GM21515 (cell line): ENCODE measurements at regions not wholly inside any gene's neighbourhood (a gene's known extent, or its start where the extent isn't known, plus 50 kb on each side); places are given as distances from the start of the nearest gene placed in this dataset.
A peak's percentile ranks its signal among the peaks of the same experiment; 100 is the strongest.

Source experiments
- ATAC-seq: cut with Tn5 transposase; IDR thresholded peaks from one replicate; pipeline ENCODE4 v1.9.1; 2021; ENCODE audit not compliant: unreplicated experiment

DNA sequence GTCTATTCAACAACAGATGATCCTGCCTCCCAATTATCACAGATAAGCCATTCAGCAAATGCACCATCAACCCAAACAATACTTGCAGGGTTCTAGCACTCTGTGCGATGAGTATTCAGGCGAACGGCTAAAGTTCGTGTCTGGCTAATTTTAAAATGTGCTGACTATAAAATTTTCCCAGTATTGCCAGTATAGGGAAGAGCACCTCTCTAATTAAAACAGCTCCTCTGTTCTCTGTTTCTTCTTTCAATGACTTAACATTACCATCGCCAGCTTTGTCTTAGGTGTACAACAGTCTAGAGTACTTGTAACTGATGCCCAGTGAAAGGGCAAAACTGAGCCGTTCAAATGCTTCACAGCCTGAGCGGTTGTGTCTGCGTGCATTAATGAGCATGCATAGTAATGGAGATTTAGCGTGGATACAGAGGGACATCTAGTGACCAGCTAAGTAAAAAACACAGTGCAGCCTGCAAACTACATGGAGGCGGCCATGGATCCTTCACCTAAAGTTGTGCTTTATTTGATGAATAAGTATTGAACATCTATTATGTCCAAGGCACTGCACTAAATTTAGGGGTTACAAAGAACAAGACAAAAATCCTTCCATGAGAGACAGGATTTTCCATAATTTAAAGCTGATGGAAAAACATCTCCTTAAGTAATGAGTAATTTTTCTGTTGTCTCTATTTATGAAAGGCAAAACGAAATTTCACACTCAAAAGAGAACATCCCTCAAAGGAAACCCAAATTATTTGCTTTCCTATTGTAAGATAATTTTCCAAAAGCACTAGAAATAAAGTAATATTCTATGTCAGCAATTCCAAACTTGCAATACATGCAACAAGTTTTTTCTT is 120.0 kb downstream of the SETD4 start:
- ATAC-seq, result no peak

- ATAC-seq, result no peak
These were observed 121.9 kb downstream of the SETD4 start for GRCh38 chr21:35938446-35938845.

- ATAC-seq, result no peak
These were observed 126.9 kb downstream of the SETD4 start for GRCh38 chr21:35933466-35933865.

GRCh38 chr21:35932232-35932911 is 128.0 kb downstream of the SETD4 start:
- peak; percentile 86 for ATAC-seq

GRCh38 chr21:35929901-35930300 is 130.4 kb downstream of the SETD4 start:
- no peak for ATAC-seq

- no peak for ATAC-seq
These were observed 133.1 kb downstream of the SETD4 start for GRCh38 chr21:35927262-35927661.

- ATAC-seq, result no peak
These were observed 134.2 kb downstream of the SETD4 start for GRCh38 chr21:35926003-35926740.

- no peak for ATAC-seq
These were observed 134.8 kb downstream of the SETD4 start for GRCh38 chr21:35925497-35925896.

DNA sequence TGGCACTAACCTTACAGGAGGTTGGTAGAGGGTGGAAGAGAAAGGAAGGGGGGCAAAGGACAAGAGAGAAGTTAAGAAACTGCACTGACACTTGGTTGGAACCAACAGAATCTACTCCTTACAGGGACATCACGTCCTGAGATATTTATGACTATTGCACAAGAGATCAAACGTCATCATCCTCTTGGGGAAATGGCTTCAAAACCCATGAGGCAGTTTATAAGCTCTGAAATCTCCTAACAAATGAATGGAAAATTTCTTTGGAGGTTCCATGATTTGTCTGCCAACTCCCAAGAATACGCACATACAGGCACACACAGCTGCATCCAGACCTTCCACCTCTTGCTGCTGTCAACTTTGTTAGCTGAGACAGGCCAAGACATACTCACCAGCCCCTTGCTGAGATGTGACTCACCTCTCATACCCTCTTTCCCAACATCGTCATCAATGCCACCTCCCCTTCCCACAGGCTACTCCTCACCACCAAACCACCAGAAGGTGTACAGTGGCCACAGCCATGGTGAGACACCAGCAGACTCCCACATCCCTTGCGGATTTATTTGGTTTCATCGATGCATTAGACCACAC is 135.5 kb downstream of the SETD4 start:
- no peak for ATAC-seq

DNA sequence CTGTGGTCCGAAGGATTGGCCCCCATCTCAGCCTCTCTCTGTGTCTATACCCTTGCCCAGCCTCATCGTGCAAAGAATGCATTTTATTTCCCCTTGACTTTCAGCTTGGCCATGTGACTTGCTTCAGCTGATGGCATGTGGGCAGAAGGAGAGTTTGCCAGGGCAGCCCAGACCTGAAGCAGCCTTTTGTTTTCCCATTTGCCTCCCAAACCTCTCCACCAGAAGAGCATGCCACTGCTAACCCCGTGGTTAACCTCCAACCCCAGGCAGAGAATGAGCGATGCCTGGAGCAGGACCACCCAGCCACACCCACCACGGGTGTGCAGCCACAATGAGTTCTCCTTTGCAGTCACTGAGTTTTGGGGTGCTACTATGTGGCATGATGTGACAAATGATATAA is 136.4 kb downstream of the SETD4 start:
- ATAC-seq, result no peak

DNA sequence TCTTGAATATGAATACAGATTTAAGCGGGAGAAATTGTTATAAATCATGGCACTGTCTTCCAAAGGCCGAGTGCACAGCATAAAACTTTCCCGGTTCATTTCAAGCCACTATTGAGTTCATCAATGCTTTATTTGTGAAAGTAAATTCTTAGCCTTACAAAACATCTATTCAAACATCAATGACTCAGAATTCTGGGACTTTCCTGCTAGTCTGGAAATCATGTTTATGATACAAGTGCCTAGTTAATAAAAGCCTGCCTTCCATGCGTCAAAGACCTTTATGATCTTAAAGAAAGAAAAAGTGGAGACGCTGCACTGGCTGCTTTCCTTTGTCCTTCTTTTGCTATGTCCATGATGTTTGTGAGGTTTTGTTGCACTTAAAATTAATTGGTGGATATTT is 137.7 kb downstream of the SETD4 start:
- no peak for ATAC-seq

- no peak for ATAC-seq
These were observed 138.9 kb downstream of the SETD4 start for GRCh38 chr21:35921471-35921870.

DNA sequence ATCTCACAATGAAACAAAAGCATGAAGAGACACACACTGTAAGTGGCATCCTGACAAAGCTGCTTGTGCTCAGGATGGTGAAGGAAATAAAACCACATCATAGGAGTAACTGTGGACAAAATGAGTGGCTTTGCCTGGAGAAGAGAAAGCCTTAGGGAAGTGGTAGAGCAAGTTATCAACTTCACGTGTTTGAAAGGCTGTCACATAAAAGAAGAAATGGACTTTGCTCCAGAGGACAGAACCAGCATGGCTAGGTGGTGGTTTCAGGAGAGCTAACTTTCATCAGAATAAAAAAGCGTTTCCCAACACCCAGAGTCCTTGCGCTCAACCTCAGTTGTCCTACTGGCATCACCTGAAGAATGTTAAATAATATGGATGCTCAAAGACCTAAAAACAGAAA is 139.9 kb downstream of the SETD4 start:
- no peak for ATAC-seq

- no peak for ATAC-seq
These were observed 145.3 kb downstream of the SETD4 start for GRCh38 chr21:35915030-35915429.

DNA sequence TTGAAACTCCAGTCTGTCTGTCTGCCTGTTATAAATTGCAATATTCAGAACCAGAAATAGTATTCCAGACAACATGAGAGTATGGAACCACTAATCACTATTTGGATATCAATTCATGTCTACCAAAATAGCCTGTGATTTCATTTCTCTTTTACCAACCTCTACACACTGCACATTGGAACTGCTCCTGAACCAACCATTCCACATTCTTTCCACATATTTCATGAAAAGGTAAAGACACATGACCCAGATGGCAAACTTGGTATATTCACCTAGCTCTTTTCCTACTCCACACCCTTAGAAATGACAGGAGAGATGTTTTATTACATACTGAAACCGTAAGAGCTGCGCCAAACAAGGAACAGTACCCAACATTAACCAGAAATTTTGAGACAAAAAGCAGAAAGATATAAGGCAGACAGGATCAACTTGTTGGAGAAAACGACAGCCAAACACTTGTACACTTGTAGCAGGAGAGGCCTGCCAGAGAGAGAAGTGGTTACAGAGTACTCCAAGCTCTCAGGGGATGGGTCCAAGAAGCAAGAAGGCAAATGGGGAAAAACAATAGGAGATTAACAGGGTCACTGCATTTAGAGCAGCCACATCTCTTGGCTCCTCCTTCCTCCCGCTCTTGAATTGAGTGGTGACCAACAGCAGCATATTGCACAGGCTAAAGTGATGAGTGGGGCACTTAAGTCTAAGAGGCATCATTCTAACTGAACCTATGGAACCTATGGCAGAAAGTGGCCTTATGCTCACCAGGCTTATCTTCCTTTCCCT is 148.7 kb downstream of the SETD4 start:
- ATAC-seq, result no peak

DNA sequence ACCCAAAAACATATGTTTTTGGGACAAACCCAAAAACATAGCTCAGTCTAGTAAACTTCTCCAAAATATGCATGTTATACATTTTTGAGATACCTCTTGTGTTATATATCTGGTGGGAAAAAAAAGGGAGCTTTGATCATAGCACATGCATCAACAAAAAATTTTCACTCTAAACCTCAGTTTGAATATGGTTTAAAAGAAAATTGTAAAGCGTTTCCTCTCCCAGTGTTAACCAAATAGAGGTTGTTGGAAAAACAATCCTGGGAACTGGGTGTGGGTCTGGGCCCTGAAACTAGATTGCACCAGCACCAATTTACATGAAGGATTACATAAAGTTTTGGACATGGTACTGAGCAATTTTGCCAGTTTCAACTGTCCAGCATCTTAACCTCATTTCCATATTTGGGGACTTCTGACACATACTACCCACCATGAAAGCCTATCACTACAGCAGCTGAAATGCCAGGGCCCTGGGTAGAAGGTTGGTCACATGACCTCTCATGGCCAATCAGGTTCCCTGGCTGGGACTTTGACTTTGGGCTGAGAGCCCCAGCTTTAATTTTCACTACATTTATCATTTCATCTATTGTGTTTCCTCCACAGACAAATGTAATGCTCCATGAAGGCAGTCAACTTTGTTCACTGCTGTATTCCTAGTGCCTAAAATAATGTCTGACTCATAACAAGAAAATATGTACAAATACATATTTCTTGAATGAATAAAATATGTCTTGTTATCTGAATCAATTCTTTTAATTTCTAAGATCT is 150.7 kb downstream of the SETD4 start:
- no peak for ATAC-seq

GRCh38 chr21:35908311-35909078 is 151.8 kb downstream of the SETD4 start:
- ATAC-seq, result no peak

DNA sequence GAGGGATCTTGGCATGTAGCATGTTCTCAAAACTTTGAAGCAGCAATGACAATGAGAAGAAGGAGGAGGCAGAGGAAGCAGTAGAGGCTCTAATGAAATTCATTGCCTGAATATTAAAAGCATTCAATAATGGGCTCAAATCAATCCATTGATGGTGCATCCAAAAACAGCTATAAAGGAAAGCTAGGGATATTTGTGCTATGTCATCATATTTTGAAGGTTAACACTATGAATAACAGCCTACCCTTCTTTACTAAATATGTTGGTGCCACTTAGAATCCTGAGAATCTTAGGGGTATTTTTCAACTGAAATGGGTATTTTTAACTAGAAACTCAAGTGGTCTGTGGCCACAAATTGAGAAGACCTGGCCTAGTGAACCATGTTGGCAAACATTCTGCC is 153.7 kb downstream of the SETD4 start:
- no peak for ATAC-seq

- ATAC-seq, result no peak
These were observed 154.4 kb downstream of the SETD4 start for GRCh38 chr21:35905963-35906345.
